SK-N-MC (cell line): ENCODE measurements at regions not wholly inside any gene's neighbourhood (a gene's known extent, or its start where the extent isn't known, plus 50 kb on each side); places are given as distances from the start of the nearest gene placed in this dataset.
A peak's percentile ranks its signal among the peaks of the same experiment; 100 is the strongest.

Experiments
- DNase-seq: peaks from one replicate; pipeline ENCODE4 v3.0.0-alpha.2; 2011; ENCODE audit warnings: low read depth, low spot score
- H3K27ac ChIP-seq: fragments of 200-600 bp; sonication (generic); 2 replicates; pipeline ENCODE4 v1.5.1; 2016; ENCODE audit warnings: mixed run types
- H3K36me3 ChIP-seq: fragments of 200-600 bp; sonication (generic); 2 replicates; pipeline ENCODE4 v1.6.1; 2017; ENCODE audit warnings: antibody characterized with exemption, low read length, mixed read lengths; ENCODE audit not compliant: insufficient read depth
- H3K4me3 ChIP-seq: fragments of 200-600 bp; sonication (generic); 2 replicates; pipeline ENCODE4 v1.5.1; 2016
- H3K9ac ChIP-seq: fragments of 200-600 bp; sonication (generic); 2 replicates; pipeline ENCODE4 v1.8.0; 2017; ENCODE audit warnings: mixed run types, mixed read lengths; ENCODE audit not compliant: insufficient read length
- H3K9me3 ChIP-seq: fragments of 200-600 bp; sonication (generic); 2 replicates; pipeline ENCODE4 v1.6.1; 2017; ENCODE audit warnings: low read depth, mild to moderate bottlenecking, antibody characterized with exemption, low read length, moderate library complexity, mixed read lengths
- EZH2 ChIP-seq: fragments of 200-600 bp; sonication (generic); IDR thresholded peaks from one replicate; pipeline ENCODE4 v1.6.1; 2017; ENCODE audit warnings: antibody characterized with exemption
- FOXP2 ChIP-seq: optimal IDR thresholded peaks from 2 replicates; pipeline ENCODE3; 2011; ENCODE audit warnings: mild to moderate bottlenecking, moderate library complexity; ENCODE audit not compliant: insufficient read depth; ENCODE audit errors: extremely low read length, control extremely low read depth
- POLR2AphosphoS5 ChIP-seq: IDR thresholded peaks from 2 replicates; pipeline ENCODE4 v1.6.1; 2012; ENCODE audit warnings: mild to moderate bottlenecking, low read depth, low read length, borderline replicate concordance

- no peak for TF ChIP-seq EZH2
- no peak for TF ChIP-seq FOXP2
- TF ChIP-seq POLR2AphosphoS5, result no peak
- H3K27ac ChIP-seq, result peak overlapping the region; percentile 43; the same call in 1 of the 2 replicates
- H3K9me3 ChIP-seq, result no peaks in the 10 kb centered on the region
- no peak overlapping the region for H3K4me3 ChIP-seq
- no peaks in the 10 kb centered on the region for H3K36me3 ChIP-seq
- no peak overlapping the region for H3K9ac ChIP-seq
- no peak for DNase-seq
Measured at GRCh38 chr7:114073701-114074100, 154.9 kb upstream of the PPP1R3A start.

- Histone ChIP-seq H3K9ac (no peak overlapping the region), H3K4me3 (no peak overlapping the region), H3K36me3 (no peaks in the 10 kb centered on the region), H3K9me3 (no peaks in the 10 kb centered on the region), H3K27ac (0 out of 2 replicates have a peak overlapping the region, but pooled peaks have one; percentile 27)
- TF ChIP-seq FOXP2 (no peak), EZH2 (no peak), POLR2AphosphoS5 (no peak; the same call in 1 of the 2 replicates)
- DNase-seq, result no peak
Measured at GRCh38 chr7:114070246-114070645, 151.4 kb upstream of the PPP1R3A start.

- Histone ChIP-seq H3K9me3 (no peaks in the 10 kb centered on the region), H3K9ac (no peak overlapping the region), H3K27ac (no peak overlapping the region), H3K36me3 (no peaks in the 10 kb centered on the region), H3K4me3 (no peak overlapping the region)
- no peak for TF ChIP-seq POLR2AphosphoS5
- no peak for TF ChIP-seq FOXP2
- TF ChIP-seq EZH2, result no peak
- DNase-seq, result no peak
Measured at GRCh38 chr7:114062810-114063209, 144.0 kb upstream of the PPP1R3A start.

- no peak for DNase-seq
- Histone ChIP-seq H3K9ac (no peak overlapping the region), H3K9me3 (no peaks in the 10 kb centered on the region), H3K27ac (no peak overlapping the region), H3K4me3 (no peak overlapping the region), H3K36me3 (no peaks in the 10 kb centered on the region)
- no peak for TF ChIP-seq EZH2
- no peak for TF ChIP-seq POLR2AphosphoS5
- no peak for TF ChIP-seq FOXP2
Measured at GRCh38 chr7:114051871-114052331, 133.1 kb upstream of the PPP1R3A start.

- no peak for TF ChIP-seq EZH2
- no peak for DNase-seq
- Histone ChIP-seq H3K36me3 (no peaks in the 10 kb centered on the region), H3K4me3 (no peak overlapping the region), H3K27ac (no peak overlapping the region), H3K9ac (no peak overlapping the region), H3K9me3 (no peaks in the 10 kb centered on the region)
Measured at GRCh38 chr7:114050571-114050970, 131.8 kb upstream of the PPP1R3A start.

GRCh38 chr7:114048386-114049235 lies 129.8 kb upstream of the PPP1R3A start:
- no peak for TF ChIP-seq FOXP2
- TF ChIP-seq POLR2AphosphoS5, result no peak
- no peak for TF ChIP-seq EZH2
- Histone ChIP-seq H3K4me3 (peak overlapping the region; percentile 62), H3K27ac (no peak overlapping the region), H3K9me3 (no peaks in the 10 kb centered on the region), H3K36me3 (no peaks in the 10 kb centered on the region), H3K9ac (no peak overlapping the region)
- no peak for DNase-seq

GRCh38 chr7:114047889-114048288 lies 129.1 kb upstream of the PPP1R3A start:
- Histone ChIP-seq H3K9me3 (no peaks in the 10 kb centered on the region), H3K9ac (no peak overlapping the region), H3K4me3 (peak overlapping the region; percentile 62), H3K27ac (no peak overlapping the region), H3K36me3 (no peaks in the 10 kb centered on the region)
- no peak for DNase-seq
- TF ChIP-seq FOXP2 (no peak), EZH2 (no peak), POLR2AphosphoS5 (no peak)

GRCh38 chr7:114033475-114033874 lies 114.7 kb upstream of the PPP1R3A start:
- no peak for DNase-seq
- no peak overlapping the region for H3K4me3 ChIP-seq

More at GRCh38 chr7:114033475-114033874, 114.7 kb upstream of the PPP1R3A start:
- TF ChIP-seq FOXP2 (no peak), EZH2 (no peak)
- Histone ChIP-seq H3K27ac (peak overlapping the region; percentile 12; the same call in 1 of the 2 replicates), H3K36me3 (no peaks in the 10 kb centered on the region), H3K9ac (no peak overlapping the region), H3K9me3 (peaks cover 12% of the 10 kb centered on the region; the same call in 1 of the 2 replicates)
